ENCODE measurements at regions not wholly inside any gene's neighbourhood (a gene's known extent, or its start where the extent isn't known, plus 50 kb on each side); places are given as distances from the start of the nearest gene placed in this dataset.
"Not testable (repeated sequence)": the region's sequence is repeated elsewhere in the genome, so short reads cannot be mapped to it uniquely, and the experiment has no call there.

- DNase-seq = no peak
Observed at GRCh38 chr5:124973661-124974060, 227.2 kb upstream of the ZNF608 start.

GRCh38 chr5:124976086-124976485, 229.6 kb upstream of the ZNF608 start:
- no peak for DNase-seq

GRCh38 chr5:124979251-124979650, 232.8 kb upstream of the ZNF608 start:
- DNase-seq = peak; percentile 40

- peak; percentile 26 for DNase-seq
Observed at GRCh38 chr5:124980163-124980941, 233.9 kb upstream of the ZNF608 start.

GRCh38 chr5:124981901-124982300, 235.5 kb upstream of the ZNF608 start:
- DNase-seq = no peak

- DNase-seq = no peak
Observed at GRCh38 chr5:124986170-124986569, 239.7 kb upstream of the ZNF608 start.

- no peak for DNase-seq
Observed at GRCh38 chr5:124986667-124987066, 240.2 kb upstream of the ZNF608 start.

GRCh38 chr5:124987786-124988185, 241.3 kb upstream of the ZNF608 start:
- DNase-seq = not testable (repeated sequence)

GRCh38 chr5:124990723-124991122, 244.3 kb upstream of the ZNF608 start:
- DNase-seq = no peak

- DNase-seq = no peak
Observed at GRCh38 chr5:124995421-124995820, 249.0 kb upstream of the ZNF608 start.

- DNase-seq = no peak
Observed at GRCh38 chr5:124996023-124996763, 249.8 kb upstream of the ZNF608 start.

- no peak for DNase-seq
Observed at GRCh38 chr5:124996764-124997077, 250.3 kb upstream of the ZNF608 start.

GRCh38 chr5:124997186-124997893, 250.9 kb upstream of the ZNF608 start:
- DNase-seq = no peak

GRCh38 chr5:124998520-124998919, 252.1 kb upstream of the ZNF608 start:
- DNase-seq = no peak

- DNase-seq = no peak
Observed at GRCh38 chr5:125002727-125003598, 256.5 kb upstream of the ZNF608 start.

- no peak for DNase-seq
Observed at GRCh38 chr5:125004009-125004408, 257.6 kb upstream of the ZNF608 start.

- DNase-seq = no peak
Observed at GRCh38 chr5:125005266-125005665, 258.8 kb upstream of the ZNF608 start.

GRCh38 chr5:125006011-125006685, 259.7 kb upstream of the ZNF608 start:
- DNase-seq = peak; percentile 2

- no peak for DNase-seq
Observed at GRCh38 chr5:125010356-125010755, 263.9 kb upstream of the ZNF608 start.

GRCh38 chr5:125011014-125011413, 264.6 kb upstream of the ZNF608 start:
- no peak for DNase-seq

- no peak for DNase-seq
Observed at GRCh38 chr5:125011419-125011818, 265.0 kb upstream of the ZNF608 start.

- no peak for DNase-seq
Observed at GRCh38 chr5:125011947-125012346, 265.5 kb upstream of the ZNF608 start.
